A549 (cell line): ENCODE measurements at regions not wholly inside any gene's neighbourhood (a gene's known extent, or its start where the extent isn't known, plus 50 kb on each side); places are given as distances from the start of the nearest gene placed in this dataset.

Experiments used
- ATAC-seq, 2 experiments: fragments of 200-7000 bp in 1 of 2; fragments of >200 bp in 1 of 2; cut with Nextera tagmentation in 1 of 2; cut with Tn5 transposase in 1 of 2; 3 replicates each; pipeline versions ENCODE4 v1.8.0 to v1.9.1; 2018 to 2020; ENCODE audit warnings: mild to moderate bottlenecking in 1 of 2, moderate library complexity in 1 of 2
- CTCF ChIA-PET: fragments of 300-600 bp; sonication (Branson Sonifier 250); formaldehyde crosslinking; extraction: SDS; loops from one replicate; lab custom pipeline; 2021; ENCODE audit warnings: antibody characterized with exemption, inconsistent platforms; lab: Yijun Ruan, JAX
- POLR2A ChIA-PET: fragments of 350-600 bp; formaldehyde crosslinking; extraction: SDS; loops from one replicate; lab custom pipeline; 2021; ENCODE audit warnings: antibody characterized with exemption, inconsistent platforms; lab: Yijun Ruan, JAX
- DNase-seq, 2 experiments: peaks; one replicate each; pipeline versions ENCODE4 v3.0.0 to v3.0.0-alpha.2; 2011 to 2016; ENCODE audit warnings: low read depth in 1 of 2, low spot score in 1 of 2
- FAIRE-seq: peaks from 2 replicates; lab custom pipeline; 2011; peaks lifted over from hg19 to GRCh38; lab: Jason Lieb, UNC
- H3K27ac ChIP-seq, 2 experiments: fragments of >200 bp; sonication (Bioruptor Twin); formaldehyde crosslinking; 3 replicates each; pipeline ENCODE4 v1.5.1; 2016 to 2017
- H3K4me1 ChIP-seq: fragments of >200 bp; sonication (Bioruptor Twin); formaldehyde crosslinking; 3 replicates; pipeline ENCODE4 v1.6.1; 2016
- H3K4me2 ChIP-seq: fragments of >200 bp; sonication (Bioruptor Twin); formaldehyde crosslinking; 3 replicates; pipeline ENCODE4 v1.6.1; 2016
- H3K4me3 ChIP-seq: fragments of >200 bp; sonication (Bioruptor Twin); formaldehyde crosslinking; 3 replicates; pipeline ENCODE4 v1.5.1; 2016
- H3K9me3 ChIP-seq: fragments of >200 bp; sonication (Bioruptor Twin); formaldehyde crosslinking; 3 replicates; pipeline ENCODE4 v1.6.1; 2016
- BCL3 ChIP-seq: fragments of >200 bp; sonication (Bioruptor Twin); formaldehyde crosslinking; IDR thresholded peaks from 3 replicates; pipeline ENCODE4 v1.6.1; 2016
- CEBPB ChIP-seq, 2 experiments: fragments of >200 bp in 1 of 2; sonication (Bioruptor Twin) in 1 of 2; formaldehyde crosslinking in 1 of 2; IDR thresholded peaks; 2 replicates each; pipeline ENCODE4 v1.6.1; 2012 to 2016
- CHD4 ChIP-seq: fragments of 200-600 bp; sonication (generic); IDR thresholded peaks from 2 replicates; pipeline ENCODE4 v1.6.1; 2016; ENCODE audit warnings: antibody characterized with exemption, mild to moderate bottlenecking, borderline replicate concordance
- CTCF ChIP-seq: fragments of >200 bp; sonication (Bioruptor Twin); formaldehyde crosslinking; IDR thresholded peaks from 3 replicates; pipeline ENCODE4 v1.5.1; 2016
- E2F6 ChIP-seq: IDR thresholded peaks from 2 replicates; pipeline ENCODE4 v1.6.1; 2012; ENCODE audit warnings: low read depth, borderline replicate concordance
- EHMT2 ChIP-seq: fragments of 200-600 bp; sonication (generic); IDR thresholded peaks from 2 replicates; pipeline ENCODE4 v1.6.1; 2016; ENCODE audit warnings: antibody characterized with exemption, low read depth, mild to moderate bottlenecking, moderate library complexity
- ELK1 ChIP-seq: fragments of 150-350 bp; IDR thresholded peaks from 2 replicates; pipeline ENCODE4 v1.6.1; 2014; ENCODE audit warnings: low read depth, mild to moderate bottlenecking, low read length
- EP300 ChIP-seq, 2 experiments: fragments of >200 bp; sonication (Bioruptor Twin); formaldehyde crosslinking; IDR thresholded peaks; 2 replicates in 1 of 2; 3 replicates in 1 of 2; pipeline ENCODE4 v1.6.1; 2016 to 2017
- GATA3 ChIP-seq: IDR thresholded peaks from 2 replicates; pipeline ENCODE4 v1.6.1; 2012; ENCODE audit warnings: borderline replicate concordance
- HES2 ChIP-seq: fragments of >200 bp; sonication (Bioruptor Twin); formaldehyde crosslinking; IDR thresholded peaks from 2 replicates; pipeline ENCODE4 v1.6.1; 2016
- HOXA7 ChIP-seq: fragments of 250-450 bp; sonication (Bioruptor Pico); IDR thresholded peaks from 2 replicates; pipeline ENCODE4 v1.5.0; 2020; ENCODE audit warnings: mild to moderate bottlenecking, moderate library complexity
- HOXB5 ChIP-seq: fragments of 250-450 bp; sonication (Bioruptor Pico); IDR thresholded peaks from 2 replicates; pipeline ENCODE4 v1.5.0; 2020; ENCODE audit warnings: mild to moderate bottlenecking, moderate library complexity
- KDM1A ChIP-seq: fragments of 200-600 bp; sonication (generic); IDR thresholded peaks from 2 replicates; pipeline ENCODE4 v1.6.1; 2016; ENCODE audit warnings: low read depth, mild to moderate bottlenecking
- MAX ChIP-seq: IDR thresholded peaks from 2 replicates; pipeline ENCODE4 v1.6.1; 2012
- NPAS2 ChIP-seq: fragments of 250-450 bp; sonication (Bioruptor Pico); IDR thresholded peaks from 2 replicates; pipeline ENCODE4 v1.8.0; 2022; ENCODE audit warnings: mild to moderate bottlenecking, moderate library complexity, borderline replicate concordance
- PBX3 ChIP-seq: IDR thresholded peaks from 2 replicates; pipeline ENCODE4 v1.6.1; 2012
- PHF8 ChIP-seq: fragments of 200-600 bp; sonication (generic); IDR thresholded peaks from 2 replicates; pipeline ENCODE4 v1.6.1; 2016; ENCODE audit warnings: low read depth, mild to moderate bottlenecking, antibody characterized with exemption, moderate library complexity, borderline replicate concordance
- POLR2A ChIP-seq: IDR thresholded peaks from 2 replicates; pipeline ENCODE4 v1.6.1; 2012; ENCODE audit warnings: mild to moderate bottlenecking, low read length
- POLR2AphosphoS2 ChIP-seq: conservative IDR thresholded peaks from 2 replicates; pipeline ENCODE4 v1.6.1; 2012; ENCODE audit warnings: low read length, improper control_type of control experiment, inconsistent platforms
- RCOR1 ChIP-seq: fragments of 150-350 bp; IDR thresholded peaks from 2 replicates; pipeline ENCODE4 v1.6.1; 2014; ENCODE audit warnings: antibody characterized with exemption, low read length, low read depth
- RFX5 ChIP-seq: fragments of 450-650 bp; IDR thresholded peaks from 2 replicates; pipeline ENCODE4 v1.7.1; 2014; ENCODE audit warnings: antibody characterized with exemption, mild to moderate bottlenecking, moderate library complexity
- RNF2 ChIP-seq: fragments of 200-600 bp; sonication (generic); IDR thresholded peaks from 2 replicates; pipeline ENCODE4 v1.6.1; 2016; ENCODE audit warnings: low read depth, mild to moderate bottlenecking, antibody characterized with exemption, moderate library complexity, borderline replicate concordance
- SREBF2 ChIP-seq: fragments of 450-650 bp; IDR thresholded peaks from 2 replicates; pipeline ENCODE4 v1.6.1; 2014; ENCODE audit warnings: mild to moderate bottlenecking, moderate library complexity
- TP53 ChIP-seq: fragments of 250-450 bp; sonication (Bioruptor Pico); IDR thresholded peaks from 2 replicates; pipeline ENCODE4 v1.5.0; 2021; ENCODE audit warnings: mild to moderate bottlenecking, moderate library complexity
- ZFP36 ChIP-seq: fragments of 450-650 bp; IDR thresholded peaks from 2 replicates; pipeline ENCODE4 v1.6.1; 2014; ENCODE audit warnings: borderline replicate concordance; ENCODE audit not compliant: partially characterized antibody
- ZNF302 ChIP-seq: fragments of 250-450 bp; sonication (Bioruptor Pico); IDR thresholded peaks from 2 replicates; pipeline ENCODE4 v1.9.0; 2021; ENCODE audit warnings: inconsistent platforms, mild to moderate bottlenecking, moderate library complexity
- WGBS: methylation state at CpG from one replicate; pipeline ENCODE4 v1.1.6; 2017; ENCODE audit errors: missing lambda C conversion rate; 5-methylcytosine and 5-hydroxymethylcytosine counted together

- no peak for FAIRE-seq
- POLR2A ChIA-PET: no interaction called here
- no peak overlapping the region for H3K4me3 ChIP-seq
These were observed 408.4 kb upstream of the EMCN start for GRCh38 chr4:100926039-100926717.

GRCh38 chr4:100913685-100914084 is 395.9 kb upstream of the EMCN start:
- H3K9me3 ChIP-seq: no peaks in the 10 kb centered on the region
- TF ChIP-seq BCL3 (no peak), EHMT2 (no peak), CHD4 (no peak), POLR2AphosphoS2 (no peak), RFX5 (no peak), HOXA7 (CRISPR knock-in tag) (no peak), TP53 (CRISPR knock-in tag) (no peak), PBX3 (no peak), SREBF2 (no peak), PHF8 (no peak), KDM1A (no peak)

More at GRCh38 chr4:100926039-100926717, 408.4 kb upstream of the EMCN start:
- CTCF ChIA-PET: no interaction called here
- Histone ChIP-seq H3K27ac (no peak overlapping the region), H3K4me2 (no peak overlapping the region), H3K9me3 (no peaks in the 10 kb centered on the region; the same call in 2 of the 3 replicates), H3K4me1 (no peaks in the 10 kb centered on the region)
- ATAC-seq (no peak), DNase-seq (no peak)
- TF ChIP-seq RNF2 (no peak), BCL3 (no peak), RCOR1 (no peak), POLR2AphosphoS2 (no peak), HES2 (no peak), CTCF (no peak), E2F6 (no peak), EP300 (IDR thresholded peaks at IDR 0.05) (no peak), POLR2A (no peak), HOXB5 (CRISPR knock-in tag) (no peak), ZNF302 (no peak), ZFP36 (no peak), RFX5 (no peak), CEBPB (IDR thresholded peaks at IDR 0.05) (no peak), MAX (no peak), GATA3 (no peak), NPAS2 (CRISPR knock-in tag) (no peak), ELK1 (no peak)
- 72% methylated on average over 2 of the region's 2 CpGs for WGBS

More at GRCh38 chr4:100913685-100914084, 395.9 kb upstream of the EMCN start:
- Histone ChIP-seq H3K4me1 (no peaks in the 10 kb centered on the region), H3K27ac (no peak overlapping the region), H3K4me2 (no peak overlapping the region), H3K4me3 (no peak overlapping the region)
- POLR2A ChIA-PET: no interaction called here
- CTCF ChIA-PET: interaction anchor here (1.1 kb wide), 1 partner anchor 820 kb away, joined by 3 read pairs; no protein-coding TSS in a partner anchor
- FAIRE-seq: no peak
- 47% methylated on average over 4 of the region's 6 CpGs for WGBS
- no peak for DNase-seq
- ATAC-seq: no peak
